Breast epithelium (tissue), 4 donors: ENCODE measurements at regions not wholly inside any gene's neighbourhood (a gene's known extent, or its start where the extent isn't known, plus 50 kb on each side); places are given as distances from the start of the nearest gene placed in this dataset.

Experiments used
- DNase-seq, 2 donors: peaks; one replicate each; pipeline ENCODE4 v3.0.0-alpha.2; 2019; ENCODE audit warnings: low spot score in 2 of 2
- H3K27ac ChIP-seq, 2 donors: fragments of 200-600 bp; sonication (generic) in 1 of 2; one replicate each; pipeline ENCODE4 v1.5.1; 2016 to 2019; ENCODE audit warnings: mild to moderate bottlenecking in 1 of 2
- H3K27me3 ChIP-seq, 2 donors: fragments of 200-600 bp; sonication (generic) in 1 of 2; one replicate each; pipeline versions ENCODE4 v1.5.1 to v1.6.0; 2017 to 2019; ENCODE audit warnings: control low read depth in 1 of 2, mild to moderate bottlenecking in 1 of 2
- H3K36me3 ChIP-seq: fragments of 200-600 bp; one replicate; pipeline ENCODE4 v1.5.1; 2019
- H3K4me1 ChIP-seq, 2 donors: fragments of 200-600 bp; sonication (generic); one replicate each; pipeline ENCODE4 v1.5.1; 2016 to 2019; ENCODE audit warnings: control low read depth in 1 of 2
- H3K4me3 ChIP-seq, 3 donors: fragments of 200-600 bp; sonication (generic); 1 replicate in 2 of 3; 2 replicates in 1 of 3; pipeline ENCODE4 v1.5.1; 2016 to 2019; ENCODE audit warnings: mild to moderate bottlenecking in 3 of 3, moderate library complexity in 2 of 3
- H3K9me3 ChIP-seq, 2 donors: fragments of 200-600 bp; sonication (generic) in 1 of 2; one replicate each; pipeline ENCODE4 v1.5.1; 2016 to 2019; ENCODE audit warnings: control low read depth in 1 of 2
- POLR2A ChIP-seq: fragments of 450-650 bp; IDR thresholded peaks from one replicate; pipeline ENCODE4 v1.6.1; 2016; ENCODE audit warnings: antibody characterized with exemption, mild to moderate bottlenecking, moderate library complexity
- POLR2AphosphoS5 ChIP-seq, 3 donors: sonication (generic); formaldehyde crosslinking; IDR thresholded peaks; one replicate each; pipeline ENCODE4 v1.6.1; 2017; ENCODE audit warnings: antibody characterized with exemption in 3 of 3
- intact Hi-C: fragments of 100-400 bp; cut with DNase I; formaldehyde crosslinking; loops from one replicate; pipeline ENCODE4 v1.15.1; 2023; ENCODE audit warnings: low total_unique reads
- TF ChIP-seq, protein P1 (sequence below), 3 donors: fragments of 450-650 bp; IDR thresholded peaks; one replicate each; pipeline ENCODE4 v1.5.1; 2016 to 2017; ENCODE audit warnings: antibody characterized with exemption in 3 of 3, mild to moderate bottlenecking in 3 of 3, moderate library complexity in 3 of 3

DNA sequence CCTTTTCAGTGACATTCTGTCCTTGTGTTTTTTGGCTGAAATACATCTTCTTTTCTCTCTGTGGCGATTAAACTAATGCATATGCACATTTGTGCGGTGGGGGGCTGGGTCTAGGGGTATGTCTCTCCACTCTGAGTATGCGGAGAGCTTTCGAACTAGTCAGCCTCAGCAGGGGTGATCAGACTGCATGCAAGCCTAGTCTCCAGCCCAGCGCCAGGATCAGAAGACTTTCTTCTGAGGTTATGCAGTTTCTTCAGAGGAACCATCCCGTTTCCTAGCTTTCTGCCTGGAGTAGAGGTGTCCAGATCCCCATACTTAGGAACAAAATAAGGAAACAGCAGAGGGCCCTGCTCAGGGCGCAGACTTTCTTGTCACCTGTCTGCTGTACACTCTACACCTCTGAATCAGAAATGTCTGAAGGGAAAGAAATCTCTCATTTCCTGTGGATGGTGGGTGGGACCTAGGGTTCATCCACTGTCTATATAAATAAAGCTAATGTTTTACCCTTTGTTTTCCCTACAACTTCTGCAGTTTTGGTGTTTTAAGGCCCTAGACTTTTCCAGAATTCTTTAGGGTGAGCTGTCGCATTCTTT, 230.4 kb downstream of the ABHD5 start:
- H3K27ac ChIP-seq = no peak overlapping the region

DNA sequence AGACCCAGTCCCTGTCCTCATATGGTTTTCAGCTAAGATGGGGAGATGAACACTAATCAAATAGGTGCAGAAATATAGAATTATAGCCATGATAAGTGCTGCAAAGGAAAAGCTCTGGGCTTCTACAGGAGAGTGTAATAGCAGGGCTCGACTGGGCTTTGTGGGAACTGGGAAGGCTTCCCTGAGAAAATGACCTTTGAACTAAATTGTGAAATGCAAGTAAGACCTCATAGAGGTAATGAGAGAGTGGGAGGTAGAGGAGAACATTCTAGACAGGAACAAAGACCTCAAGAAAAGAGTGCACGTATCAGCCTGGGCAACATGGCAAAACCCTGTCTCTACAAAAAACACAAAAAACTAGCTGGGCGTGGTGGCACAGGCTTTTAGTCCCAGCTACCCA, 231.6 kb downstream of the ABHD5 start:
- Histone ChIP-seq H3K27me3 (peaks cover 0 to 11% of the 10 kb centered on the region in 2 donors), H3K9me3 (peaks cover 0 to 1% of the 10 kb centered on the region in 2 donors), H3K27ac (no peak overlapping the region), H3K4me1 (no peaks in the 10 kb centered on the region), H3K36me3 (no peaks in the 10 kb centered on the region), H3K4me3 (no peak overlapping the region)
- TF ChIP-seq, protein P1, sequence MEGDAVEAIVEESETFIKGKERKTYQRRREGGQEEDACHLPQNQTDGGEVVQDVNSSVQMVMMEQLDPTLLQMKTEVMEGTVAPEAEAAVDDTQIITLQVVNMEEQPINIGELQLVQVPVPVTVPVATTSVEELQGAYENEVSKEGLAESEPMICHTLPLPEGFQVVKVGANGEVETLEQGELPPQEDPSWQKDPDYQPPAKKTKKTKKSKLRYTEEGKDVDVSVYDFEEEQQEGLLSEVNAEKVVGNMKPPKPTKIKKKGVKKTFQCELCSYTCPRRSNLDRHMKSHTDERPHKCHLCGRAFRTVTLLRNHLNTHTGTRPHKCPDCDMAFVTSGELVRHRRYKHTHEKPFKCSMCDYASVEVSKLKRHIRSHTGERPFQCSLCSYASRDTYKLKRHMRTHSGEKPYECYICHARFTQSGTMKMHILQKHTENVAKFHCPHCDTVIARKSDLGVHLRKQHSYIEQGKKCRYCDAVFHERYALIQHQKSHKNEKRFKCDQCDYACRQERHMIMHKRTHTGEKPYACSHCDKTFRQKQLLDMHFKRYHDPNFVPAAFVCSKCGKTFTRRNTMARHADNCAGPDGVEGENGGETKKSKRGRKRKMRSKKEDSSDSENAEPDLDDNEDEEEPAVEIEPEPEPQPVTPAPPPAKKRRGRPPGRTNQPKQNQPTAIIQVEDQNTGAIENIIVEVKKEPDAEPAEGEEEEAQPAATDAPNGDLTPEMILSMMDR (IDR thresholded peaks at IDR 0.05) = no peak
- TF ChIP-seq POLR2A (no peak), POLR2AphosphoS5 (IDR thresholded peaks at IDR 0.05) (no peak)
- intact Hi-C loops = no loop called here
- DNase-seq = no peak

More for the DNA sequence above, 230.4 kb downstream of the ABHD5 start:
- intact Hi-C loops = no loop called here
- Histone ChIP-seq H3K9me3 (peaks cover 0 to 8% of the 10 kb centered on the region in 2 donors), H3K4me1 (no peaks in the 10 kb centered on the region), H3K27me3 (peaks cover 0 to 11% of the 10 kb centered on the region in 2 donors), H3K36me3 (no peaks in the 10 kb centered on the region), H3K4me3 (no peak overlapping the region)
- no peak for TF ChIP-seq POLR2AphosphoS5 (IDR thresholded peaks at IDR 0.05)
- TF ChIP-seq POLR2A = no peak
- TF ChIP-seq, protein P1 (IDR thresholded peaks at IDR 0.05) = no peak
- DNase-seq = no peak

DNA sequence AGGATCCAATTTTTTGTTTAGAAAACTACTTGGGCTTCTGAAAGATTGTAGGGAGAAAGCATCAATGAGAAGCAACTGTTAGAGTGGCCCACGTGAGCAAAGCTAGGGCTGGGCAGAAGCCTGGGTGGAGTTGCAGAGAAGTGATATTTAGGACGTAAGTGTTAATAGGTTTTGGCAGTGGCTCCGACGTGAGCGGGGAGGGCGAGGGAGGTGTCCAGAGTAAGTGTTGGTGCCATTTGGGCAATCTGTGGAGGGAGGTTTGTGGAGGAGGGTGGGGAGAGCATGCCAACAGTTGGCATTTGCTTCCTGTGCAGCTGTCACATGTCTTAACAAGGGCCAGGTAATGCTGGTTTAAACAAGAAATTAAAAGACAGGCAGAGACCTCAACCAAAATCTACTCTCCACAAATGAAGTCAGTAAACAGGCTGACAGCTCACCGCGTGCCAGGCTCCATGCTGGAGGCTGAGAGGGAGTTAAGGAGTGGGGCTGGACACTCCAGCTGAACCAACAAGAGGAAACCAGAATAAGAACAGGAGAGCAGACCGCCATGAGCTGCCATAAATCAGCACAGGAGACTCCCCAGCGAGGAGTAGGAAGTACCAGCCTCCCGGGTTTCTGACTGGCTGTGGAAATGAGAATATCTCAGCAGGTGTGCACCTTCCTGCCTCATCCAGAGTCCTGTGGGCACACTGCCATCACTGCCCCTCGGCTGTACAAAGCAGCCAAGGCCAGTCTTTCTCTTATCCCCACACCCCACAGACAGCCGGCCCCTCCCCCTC, 232.6 kb downstream of the ABHD5 start:
- no peaks in the 10 kb centered on the region for H3K4me1 ChIP-seq
- H3K36me3 ChIP-seq = no peaks in the 10 kb centered on the region
- no peaks in the 10 kb centered on the region for H3K9me3 ChIP-seq
- no peak overlapping the region for H3K4me3 ChIP-seq
- peaks cover 0 to 11% of the 10 kb centered on the region in 2 donors for H3K27me3 ChIP-seq
- no peak for TF ChIP-seq POLR2AphosphoS5 (IDR thresholded peaks at IDR 0.05)
- TF ChIP-seq, protein P1 (IDR thresholded peaks at IDR 0.05) = no peak
- no peak for DNase-seq
- intact Hi-C loops = no loop called here
- H3K27ac ChIP-seq = no peak overlapping the region

GRCh38 chr3:43926055-43926454, 235.3 kb downstream of the ABHD5 start:
- TF ChIP-seq, protein P1 (IDR thresholded peaks at IDR 0.05) = no peak
- TF ChIP-seq POLR2AphosphoS5 (IDR thresholded peaks at IDR 0.05) = no peak
- no peak for TF ChIP-seq POLR2A
- intact Hi-C loops = no loop called here
- Histone ChIP-seq H3K36me3 (no peaks in the 10 kb centered on the region), H3K27ac (no peak overlapping the region), H3K9me3 (no peaks in the 10 kb centered on the region), H3K4me1 (no peaks in the 10 kb centered on the region), H3K4me3 (no peak overlapping the region), H3K27me3 (peaks cover 0 to 11% of the 10 kb centered on the region in 2 donors)
- DNase-seq = no peak

DNA sequence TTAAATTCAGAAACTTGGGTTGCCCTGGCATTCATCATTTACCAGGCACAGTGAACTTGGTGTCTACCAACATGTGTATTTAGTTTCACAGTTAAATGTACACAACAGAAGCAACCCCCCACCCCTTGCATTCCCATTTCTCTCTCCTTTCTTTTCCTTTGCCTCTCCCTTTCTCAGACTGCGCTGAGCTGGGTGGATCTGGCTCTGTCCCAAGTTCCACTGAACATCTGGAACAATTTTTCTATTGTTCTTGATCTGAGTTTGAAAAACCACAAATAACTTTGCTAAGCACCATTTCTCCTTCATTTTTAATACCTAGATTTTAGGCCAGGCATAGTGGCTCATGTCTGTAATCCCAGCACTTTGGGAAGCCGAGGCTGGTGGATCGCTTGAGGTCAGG, 242.2 kb downstream of the ABHD5 start:
- no peak overlapping the region for H3K27ac ChIP-seq
- H3K36me3 ChIP-seq = no peaks in the 10 kb centered on the region
- H3K9me3 ChIP-seq = no peaks in the 10 kb centered on the region
- DNase-seq = no peak
- TF ChIP-seq POLR2AphosphoS5 (IDR thresholded peaks at IDR 0.05) (no peak), POLR2A (no peak)
- TF ChIP-seq, protein P1 (IDR thresholded peaks at IDR 0.05) = no peak
- H3K4me1 ChIP-seq = no peaks in the 10 kb centered on the region
- H3K4me3 ChIP-seq = no peak overlapping the region
- intact Hi-C loops = no loop called here
- no peaks in the 10 kb centered on the region for H3K27me3 ChIP-seq
